Peyer's patch (tissue), 4 donors: ENCODE measurements at regions not wholly inside any gene's neighbourhood (a gene's known extent, or its start where the extent isn't known, plus 50 kb on each side); places are given as distances from the start of the nearest gene placed in this dataset.

Experiments
- DNase-seq, 3 donors: peaks; one replicate each; pipeline ENCODE4 v3.0.0-alpha.2; 2017 to 2019
- H3K27ac ChIP-seq, 4 donors: fragments of 200-600 bp; sonication (generic); one replicate each; pipeline ENCODE4 v1.5.1; 2016 to 2019
- H3K27me3 ChIP-seq, 2 donors: fragments of 200-600 bp; sonication (generic); one replicate each; pipeline ENCODE4 v1.5.1; 2019
- H3K36me3 ChIP-seq, 3 donors: fragments of 200-600 bp; sonication (generic); one replicate each; pipeline ENCODE4 v1.5.1; 2016 to 2019
- H3K4me1 ChIP-seq, 4 donors: fragments of 200-600 bp; sonication (generic); one replicate each; pipeline ENCODE4 v1.5.1; 2016 to 2019
- H3K4me3 ChIP-seq, 4 donors: fragments of 200-600 bp; sonication (generic); 1 replicate in 3 of 4; 2 replicates in 1 of 4; pipeline ENCODE4 v1.5.1; 2016 to 2019; ENCODE audit warnings: mild to moderate bottlenecking in 1 of 4
- H3K9me3 ChIP-seq, 4 donors: fragments of 200-600 bp; sonication (generic); one replicate each; pipeline ENCODE4 v1.5.1; 2016 to 2019; ENCODE audit warnings: mild to moderate bottlenecking in 1 of 4
- POLR2A ChIP-seq, 2 donors: fragments of 450-650 bp; IDR thresholded peaks; one replicate each; pipeline ENCODE4 v1.5.1; 2017; ENCODE audit warnings: antibody characterized with exemption in 2 of 2, mild to moderate bottlenecking in 2 of 2, moderate library complexity in 2 of 2
- small RNA-seq, 2 donors: library from RNA; depleted of rRNA; stranded (forward); fragments of <200 nt; gene quantifications; one replicate each; pipeline ENCODE3, GENCODE V24; 2016
- TF ChIP-seq, protein P1 (sequence below), 6 experiments: fragments of 450-650 bp in 4 of 6; fragments of 200-600 bp in 2 of 6; sonication (generic) in 1 of 6; IDR thresholded peaks; one replicate each; pipeline ENCODE4 v1.5.1; 2017 to 2019; ENCODE audit warnings: antibody characterized with exemption in 6 of 6, mild to moderate bottlenecking in 3 of 6, moderate library complexity in 1 of 6

GRCh38 chr7:90078921-90079320 lies 75.3 kb upstream of the STEAP1 start:
- Histone ChIP-seq H3K27me3 (no peaks in the 10 kb centered on the region), H3K4me1 (no peaks in the 10 kb centered on the region), H3K4me3 (no peak overlapping the region), H3K36me3 (no peaks in the 10 kb centered on the region), H3K9me3 (no peaks in the 10 kb centered on the region), H3K27ac (no peak overlapping the region)
- DNase-seq: no peak
- TF ChIP-seq, protein P1, sequence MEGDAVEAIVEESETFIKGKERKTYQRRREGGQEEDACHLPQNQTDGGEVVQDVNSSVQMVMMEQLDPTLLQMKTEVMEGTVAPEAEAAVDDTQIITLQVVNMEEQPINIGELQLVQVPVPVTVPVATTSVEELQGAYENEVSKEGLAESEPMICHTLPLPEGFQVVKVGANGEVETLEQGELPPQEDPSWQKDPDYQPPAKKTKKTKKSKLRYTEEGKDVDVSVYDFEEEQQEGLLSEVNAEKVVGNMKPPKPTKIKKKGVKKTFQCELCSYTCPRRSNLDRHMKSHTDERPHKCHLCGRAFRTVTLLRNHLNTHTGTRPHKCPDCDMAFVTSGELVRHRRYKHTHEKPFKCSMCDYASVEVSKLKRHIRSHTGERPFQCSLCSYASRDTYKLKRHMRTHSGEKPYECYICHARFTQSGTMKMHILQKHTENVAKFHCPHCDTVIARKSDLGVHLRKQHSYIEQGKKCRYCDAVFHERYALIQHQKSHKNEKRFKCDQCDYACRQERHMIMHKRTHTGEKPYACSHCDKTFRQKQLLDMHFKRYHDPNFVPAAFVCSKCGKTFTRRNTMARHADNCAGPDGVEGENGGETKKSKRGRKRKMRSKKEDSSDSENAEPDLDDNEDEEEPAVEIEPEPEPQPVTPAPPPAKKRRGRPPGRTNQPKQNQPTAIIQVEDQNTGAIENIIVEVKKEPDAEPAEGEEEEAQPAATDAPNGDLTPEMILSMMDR (IDR thresholded peaks at IDR 0.05): no peak
- no peak for TF ChIP-seq POLR2A (IDR thresholded peaks at IDR 0.05)

- no peaks in the 10 kb centered on the region for H3K9me3 ChIP-seq
- no peak for DNase-seq
- no peaks in the 10 kb centered on the region for H3K4me1 ChIP-seq
- H3K36me3 ChIP-seq: no peaks in the 10 kb centered on the region
- no peak overlapping the region for H3K27ac ChIP-seq
- TF ChIP-seq, protein P1 (IDR thresholded peaks at IDR 0.05): no peak
- no peak for TF ChIP-seq POLR2A (IDR thresholded peaks at IDR 0.05)
- no peaks in the 10 kb centered on the region for H3K27me3 ChIP-seq
- no peak overlapping the region for H3K4me3 ChIP-seq
Observed at GRCh38 chr7:90081621-90082020, 72.6 kb upstream of the STEAP1 start.

DNA sequence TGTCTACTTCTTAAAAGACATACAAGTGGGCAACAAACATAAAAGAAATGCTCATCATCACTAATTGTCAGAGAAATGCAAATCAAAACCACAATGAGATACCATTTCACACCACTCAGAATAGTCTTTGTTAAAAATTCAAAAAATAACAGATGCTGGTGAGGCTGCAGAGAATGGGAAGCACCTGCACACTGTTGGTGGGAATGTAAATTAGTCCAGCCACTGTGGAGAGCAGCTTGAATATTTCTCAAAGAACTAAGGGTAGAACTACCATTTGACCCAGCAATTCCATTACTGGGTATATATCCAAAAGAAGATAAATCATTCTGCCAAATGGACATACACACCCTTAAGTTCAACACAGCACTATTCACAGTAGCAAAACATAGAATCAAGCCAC lies 61.8 kb upstream of the STEAP1 start:
- no peak overlapping the region for H3K4me3 ChIP-seq
- no peak overlapping the region for H3K27ac ChIP-seq
- H3K27me3 ChIP-seq: no peaks in the 10 kb centered on the region
- no peaks in the 10 kb centered on the region for H3K9me3 ChIP-seq
- H3K4me1 ChIP-seq: no peaks in the 10 kb centered on the region
- no peaks in the 10 kb centered on the region for H3K36me3 ChIP-seq
- no peak for TF ChIP-seq POLR2A (IDR thresholded peaks at IDR 0.05)
- TF ChIP-seq, protein P1 (IDR thresholded peaks at IDR 0.05): no peak
- no peak for DNase-seq

GRCh38 chr7:90094030-90094429 lies 60.2 kb upstream of the STEAP1 start:
- TF ChIP-seq, protein P1 (IDR thresholded peaks at IDR 0.05): no peak
- no peaks in the 10 kb centered on the region for H3K9me3 ChIP-seq
- H3K4me3 ChIP-seq: no peak overlapping the region
- H3K27me3 ChIP-seq: no peaks in the 10 kb centered on the region
- DNase-seq: no peak
- H3K36me3 ChIP-seq: no peaks in the 10 kb centered on the region
- no peaks in the 10 kb centered on the region for H3K4me1 ChIP-seq
- H3K27ac ChIP-seq: no peak overlapping the region

Small RNAs in the stretch of these regions (small RNA-seq; reads per million reads assigned to genes)
- gene RNU6-274P: 0 reads per million in 2 donors
